Putamen (tissue), 1 donor: ENCODE measurements at regions not wholly inside any gene's neighbourhood (a gene's known extent, or its start where the extent isn't known, plus 50 kb on each side); places are given as distances from the start of the nearest gene placed in this dataset.
"Not testable (repeated sequence)": the region's sequence is repeated elsewhere in the genome, so short reads cannot be mapped to it uniquely, and the experiment has no call there.

Source experiments
- DNase-seq: peaks from one replicate; pipeline ENCODE4 v3.0.0-alpha.2; 2016; ENCODE audit warnings: low spot score

DNA sequence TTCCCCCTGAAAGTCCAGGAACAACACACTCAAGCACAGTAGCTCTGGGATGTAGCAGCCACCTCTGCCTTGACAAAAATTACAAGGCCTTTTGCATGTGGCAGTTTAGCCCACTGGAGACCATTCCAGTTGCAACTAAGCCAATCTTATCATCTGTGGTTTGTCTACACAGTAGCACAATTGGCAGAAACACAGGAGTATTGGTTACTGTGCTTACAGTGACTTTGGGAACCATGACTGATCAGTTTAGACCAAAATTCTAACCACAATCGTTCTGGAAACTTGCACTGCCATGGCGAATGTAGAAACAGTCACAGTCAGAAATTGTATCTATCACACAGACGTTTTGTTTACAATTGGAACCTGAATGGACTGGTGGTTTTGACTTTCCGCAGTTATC is 403.7 kb upstream of the MEIS1 start:
- no peak for DNase-seq

DNA sequence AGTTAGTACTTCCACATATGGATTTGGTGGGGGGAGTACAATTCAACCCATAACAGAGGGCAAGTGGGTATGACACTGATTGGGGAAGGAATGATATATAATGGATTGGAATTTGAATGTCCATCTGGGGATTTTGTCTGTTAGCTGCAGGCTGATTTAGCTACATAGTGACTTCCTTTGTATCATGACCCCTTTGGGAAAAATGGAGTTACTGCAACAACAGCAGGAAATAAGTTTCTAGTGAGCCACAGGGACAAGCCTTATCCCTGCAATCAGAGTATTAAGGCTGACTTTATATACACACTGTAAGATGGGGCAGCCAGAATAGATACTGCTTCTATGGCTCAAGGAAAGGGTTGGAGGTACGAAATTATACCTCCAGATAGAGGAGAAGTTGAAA is 404.4 kb upstream of the MEIS1 start:
- no peak for DNase-seq

- no peak for DNase-seq
Observed at GRCh38 chr2:66024391-66024790, 410.5 kb upstream of the MEIS1 start.

- no peak for DNase-seq
Observed at GRCh38 chr2:66021296-66021695, 413.6 kb upstream of the MEIS1 start.

- DNase-seq: no peak
Observed at GRCh38 chr2:66017763-66018162, 417.2 kb upstream of the MEIS1 start.

GRCh38 chr2:66014450-66014849 is 420.5 kb upstream of the MEIS1 start:
- DNase-seq: no peak

DNA sequence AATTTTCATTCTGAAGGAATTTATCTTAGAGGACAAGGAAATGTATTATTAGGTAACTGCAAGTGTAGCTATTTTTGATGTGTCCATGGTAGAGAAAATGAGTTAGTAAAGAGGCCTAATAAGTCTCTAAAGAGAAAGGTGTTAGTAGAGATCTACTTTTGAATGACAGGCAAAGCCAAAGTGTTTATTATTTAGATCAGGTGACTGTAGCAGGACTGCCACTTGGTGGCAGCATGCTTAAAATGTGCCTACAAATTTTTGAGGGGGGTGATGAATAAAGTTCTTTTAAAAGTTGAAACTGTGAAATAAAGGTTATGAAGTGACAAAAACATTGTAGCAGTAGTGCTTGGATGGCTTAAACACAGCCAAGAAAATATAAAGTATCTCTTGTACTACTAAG is 421.5 kb upstream of the MEIS1 start:
- no peak for DNase-seq

GRCh38 chr2:66003931-66004330 is 431.0 kb upstream of the MEIS1 start:
- no peak for DNase-seq

DNA sequence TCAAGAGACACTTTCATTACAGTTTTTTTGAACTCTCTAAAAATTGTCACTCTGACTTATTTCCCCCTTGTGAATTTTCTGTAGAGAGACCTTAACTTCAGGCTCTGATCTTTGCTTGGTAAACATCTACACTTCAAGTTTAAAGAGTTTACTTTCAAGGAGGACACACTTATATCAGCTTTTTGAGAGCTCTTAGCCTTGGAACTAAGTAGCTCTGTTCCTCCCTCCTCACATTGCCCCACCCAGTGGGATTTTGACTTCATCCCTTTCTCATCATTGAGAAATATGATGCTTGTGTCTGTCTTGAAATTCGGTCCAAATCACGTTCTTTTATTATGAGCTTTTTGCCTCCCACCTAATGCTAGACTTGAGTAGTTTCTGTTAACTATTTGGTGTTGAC is 433.4 kb upstream of the MEIS1 start:
- DNase-seq: no peak

GRCh38 chr2:66000901-66001300 is 434.0 kb upstream of the MEIS1 start:
- no peak for DNase-seq

- DNase-seq: no peak
Observed at GRCh38 chr2:65999796-66000195, 435.1 kb upstream of the MEIS1 start.

- DNase-seq: no peak
Observed at GRCh38 chr2:65999103-65999502, 435.8 kb upstream of the MEIS1 start.

GRCh38 chr2:65997961-65998360 is 437.0 kb upstream of the MEIS1 start:
- DNase-seq: no peak

- no peak for DNase-seq
Observed at GRCh38 chr2:65992198-65992554, 442.7 kb upstream of the MEIS1 start.

GRCh38 chr2:65991381-65992197 is 443.3 kb upstream of the MEIS1 start:
- DNase-seq: no peak

DNA sequence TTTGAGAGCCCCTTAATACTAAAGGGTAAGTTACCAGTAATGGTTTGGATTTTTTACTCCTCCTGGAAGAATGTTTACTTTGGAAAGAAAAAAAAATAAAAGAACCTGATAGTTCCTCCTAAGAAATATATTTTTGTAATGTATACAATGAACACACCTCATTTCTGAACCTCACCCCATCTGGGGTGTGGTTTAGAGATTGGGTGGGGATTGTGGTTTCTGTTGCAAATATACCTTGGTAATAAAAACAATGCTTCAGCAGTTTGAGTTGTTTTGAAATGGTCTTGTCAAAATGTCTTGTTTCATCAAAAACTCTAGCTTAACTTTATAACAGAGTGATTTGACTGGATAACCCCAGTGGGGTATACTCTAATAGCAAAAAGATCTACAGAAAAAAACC is 448.9 kb upstream of the MEIS1 start:
- no peak for DNase-seq

DNA sequence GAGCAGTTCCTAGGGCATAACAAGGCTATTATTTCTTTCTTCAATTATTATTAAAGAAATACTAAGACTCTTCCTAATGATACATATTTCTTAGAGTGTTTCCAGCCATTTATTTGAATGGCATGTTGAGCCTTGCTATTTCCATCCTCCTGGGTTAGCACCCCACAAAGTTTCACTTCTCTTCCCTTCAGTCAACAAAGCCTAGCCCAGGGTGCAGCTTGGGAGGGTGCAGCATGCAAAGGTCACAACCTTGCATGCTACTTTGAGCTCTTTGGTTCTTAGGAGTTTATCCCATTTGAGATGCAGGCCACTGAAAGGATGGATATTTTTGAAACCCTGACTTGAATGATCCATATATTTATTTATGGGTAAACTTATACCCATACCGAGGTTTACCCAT is 454.4 kb upstream of the MEIS1 start:
- no peak for DNase-seq

GRCh38 chr2:65979446-65979845 is 455.5 kb upstream of the MEIS1 start:
- no peak for DNase-seq

DNA sequence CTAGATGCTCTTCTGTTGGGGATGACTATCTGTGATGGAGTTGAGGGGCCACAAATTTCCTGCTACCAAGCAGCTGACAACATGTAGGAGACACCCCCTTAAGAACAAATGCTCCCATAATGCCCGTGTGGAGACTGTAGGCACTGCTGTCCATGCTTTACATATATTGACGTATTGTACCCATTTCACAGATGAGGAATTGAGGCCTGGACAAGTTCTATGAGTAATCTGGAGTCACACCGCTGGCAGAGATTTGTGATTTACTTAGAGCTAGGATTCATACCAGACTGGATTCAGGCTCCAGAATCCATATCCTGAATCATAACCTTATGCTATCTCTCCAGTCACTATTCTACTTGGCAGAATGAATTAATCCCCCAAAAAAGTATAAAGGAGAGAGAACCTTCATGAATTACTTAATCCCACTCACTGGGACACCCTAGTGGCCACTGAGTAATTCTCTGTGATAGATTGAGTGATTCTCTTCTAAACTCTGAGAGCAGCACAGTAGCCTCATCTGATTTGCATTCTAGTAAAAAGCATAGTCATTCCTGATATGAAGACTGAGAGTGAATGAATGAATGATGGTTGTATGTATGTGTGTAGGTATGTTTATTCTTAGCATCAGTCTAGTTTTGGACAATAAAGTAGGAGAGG is 460.7 kb upstream of the MEIS1 start:
- no peak for DNase-seq

- no peak for DNase-seq
Observed at GRCh38 chr2:65969161-65969560, 465.8 kb upstream of the MEIS1 start.

DNA sequence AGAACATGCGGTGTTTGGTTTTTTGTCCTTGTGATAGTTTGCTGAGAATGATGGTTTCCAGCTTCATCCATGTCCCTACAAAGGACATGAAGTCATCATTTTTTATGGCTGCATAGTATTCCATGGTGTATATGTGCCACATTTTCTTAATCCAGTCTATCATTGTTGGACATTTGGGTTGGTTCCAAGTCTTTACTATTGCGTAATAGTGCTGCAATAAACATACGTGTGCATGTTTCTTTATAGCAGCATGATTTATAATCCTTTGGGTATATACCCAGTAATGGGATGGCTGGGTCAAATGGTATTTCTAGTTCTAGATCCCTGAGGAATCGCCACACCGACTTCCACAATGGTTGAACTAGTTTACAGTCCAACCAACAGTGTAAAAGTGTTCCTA is 471.6 kb upstream of the MEIS1 start:
- DNase-seq: not testable (repeated sequence)

GRCh38 chr2:65960953-65961352 is 474.0 kb upstream of the MEIS1 start:
- peak; percentile 34 for DNase-seq

DNA sequence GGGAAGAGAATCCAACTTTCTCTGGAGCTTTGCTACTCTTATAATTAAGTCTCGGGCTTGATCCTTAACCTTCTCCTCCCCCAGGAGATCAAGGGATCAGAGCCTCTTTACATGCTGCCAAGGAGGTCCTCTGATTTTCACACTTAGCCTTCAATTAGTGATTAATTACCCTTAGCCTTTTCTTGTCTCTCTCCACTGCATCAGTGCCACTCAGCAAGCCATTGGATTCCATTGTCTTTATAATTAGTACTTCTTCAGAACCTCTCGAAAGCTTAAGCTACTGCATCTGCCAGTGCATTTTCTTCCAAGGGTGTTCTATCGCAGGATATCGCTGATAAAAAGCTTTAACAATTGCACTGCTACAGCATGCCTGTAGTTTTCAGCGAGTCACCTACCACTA is 477.0 kb upstream of the MEIS1 start:
- DNase-seq: no peak

- DNase-seq: no peak
Observed at GRCh38 chr2:65957454-65957853, 477.5 kb upstream of the MEIS1 start.
